ENCODE measurements at regions not wholly inside any gene's neighbourhood (a gene's known extent, or its start where the extent isn't known, plus 50 kb on each side); places are given as distances from the start of the nearest gene placed in this dataset.

DNA sequence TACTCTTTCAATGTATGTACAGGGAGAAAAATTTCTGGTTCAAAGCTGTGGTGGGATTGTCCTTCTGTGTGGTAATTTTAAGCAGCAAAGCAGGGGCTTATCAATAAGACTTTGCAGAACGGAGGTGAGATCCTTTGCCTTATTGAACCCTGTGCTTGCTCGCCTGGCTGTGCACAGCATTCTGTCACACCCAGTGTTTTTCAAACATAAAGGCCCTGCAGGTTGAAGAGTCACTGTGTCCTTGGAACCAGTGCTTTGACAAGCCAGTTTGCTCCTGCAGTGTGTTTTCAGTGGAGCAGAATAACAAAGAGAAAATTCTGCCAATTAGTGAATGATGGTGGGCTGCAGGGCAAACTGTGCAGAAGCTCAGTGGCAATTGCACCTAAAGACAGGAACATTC, 236.7 kb upstream of the PCSK5 start (continued):
- TF ChIP-seq TOX (CRISPR knock-in tag; IDR thresholded peaks at IDR 0.05; ENCODE audit: borderline replicate concordance): no peak

DNA sequence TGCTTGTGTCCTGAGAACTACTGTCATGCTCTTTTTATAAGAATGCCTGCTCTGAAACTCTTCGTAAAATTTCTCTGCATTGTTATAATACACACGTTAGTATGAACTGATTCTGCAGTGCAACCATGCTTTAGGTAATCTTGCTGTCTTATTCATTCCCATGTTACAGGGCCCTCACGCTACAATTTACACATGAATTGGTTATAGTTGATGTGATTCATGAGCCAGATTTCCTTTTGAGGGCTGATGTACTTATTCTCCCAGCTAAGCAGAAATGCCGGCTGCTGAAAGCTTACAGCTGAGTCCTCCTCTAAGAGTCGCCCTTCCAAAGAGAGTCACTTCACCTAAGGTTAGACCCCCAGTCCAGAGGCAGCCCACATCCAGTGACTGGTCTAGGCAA, 233.5 kb upstream of the PCSK5 start:
- no peak for TF ChIP-seq ZNF8 (CRISPR knock-in tag; IDR thresholded peaks at IDR 0.05)
- no peak for TF ChIP-seq GLIS3 (CRISPR knock-in tag; IDR thresholded peaks at IDR 0.05)
- no peak for TF ChIP-seq ESRRG (CRISPR knock-in tag; IDR thresholded peaks at IDR 0.05)
- TF ChIP-seq TOX (CRISPR knock-in tag; IDR thresholded peaks at IDR 0.05; ENCODE audit: borderline replicate concordance): no peak
- no peak for ATAC-seq

DNA sequence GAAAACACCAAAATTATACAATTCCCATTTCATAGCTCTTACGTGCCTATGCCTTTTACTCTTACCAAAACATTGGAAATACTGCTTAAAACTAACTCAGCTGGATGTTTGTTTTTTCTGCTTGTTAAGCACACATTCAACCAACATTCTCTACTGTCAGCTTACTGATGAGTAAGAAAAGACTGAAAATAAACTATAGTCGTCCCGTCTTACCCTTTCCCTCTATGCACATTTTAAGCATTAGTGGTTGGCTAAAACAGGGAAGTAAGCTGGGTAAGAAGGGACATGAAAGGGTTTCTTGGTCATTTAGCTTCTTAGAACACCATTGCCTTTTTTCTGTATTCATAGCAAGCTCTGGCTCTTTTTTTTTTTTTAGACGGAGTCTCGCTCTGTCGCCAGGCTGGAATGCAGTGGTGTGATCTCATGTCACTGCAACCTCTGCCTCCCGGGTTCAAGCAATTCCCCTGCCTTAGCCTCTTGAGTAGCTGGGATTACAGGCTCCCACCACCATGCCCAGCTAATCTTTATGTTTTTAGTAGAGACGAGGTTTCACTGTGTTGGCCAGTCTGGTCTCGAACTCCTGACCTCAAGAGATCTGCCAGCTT, 232.1 kb upstream of the PCSK5 start:
- TF ChIP-seq PPARA (CRISPR knock-in tag; IDR thresholded peaks at IDR 0.05; ENCODE audit: borderline replicate concordance) (no peak), ARNTL (CRISPR knock-in tag; IDR thresholded peaks at IDR 0.05; ENCODE audit: borderline replicate concordance, low read depth) (no peak), ZFP30 (CRISPR knock-in tag; IDR thresholded peaks at IDR 0.05) (no peak), CSRNP3 (CRISPR knock-in tag; IDR thresholded peaks at IDR 0.05) (no peak), TSHZ2 (CRISPR knock-in tag; IDR thresholded peaks at IDR 0.05) (no peak), ZC3H10 (CRISPR knock-in tag; IDR thresholded peaks at IDR 0.05) (no peak), TOX (CRISPR knock-in tag; IDR thresholded peaks at IDR 0.05; ENCODE audit: borderline replicate concordance) (no peak), POU6F1 (CRISPR knock-in tag; IDR thresholded peaks at IDR 0.05; ENCODE audit: borderline replicate concordance, low read depth) (no peak), GLIS3 (CRISPR knock-in tag; IDR thresholded peaks at IDR 0.05) (no peak), TCF4 (CRISPR knock-in tag; IDR thresholded peaks at IDR 0.05; ENCODE audit: borderline replicate concordance) (no peak), ESRRG (CRISPR knock-in tag; IDR thresholded peaks at IDR 0.05) (no peak), BACH2 (CRISPR knock-in tag; IDR thresholded peaks at IDR 0.05; ENCODE audit: borderline replicate concordance) (no peak), ZNF70 (CRISPR knock-in tag; IDR thresholded peaks at IDR 0.05) (no peak), OSR1 (CRISPR knock-in tag; IDR thresholded peaks at IDR 0.05) (no peak), ISL1 (CRISPR knock-in tag; IDR thresholded peaks at IDR 0.05) (no peak), RARB (CRISPR knock-in tag; IDR thresholded peaks at IDR 0.05) (no peak), CREB5 (CRISPR knock-in tag; IDR thresholded peaks at IDR 0.05; ENCODE audit: low read depth) (no peak), ZNF8 (CRISPR knock-in tag; IDR thresholded peaks at IDR 0.05) (no peak), SNAI2 (CRISPR knock-in tag; IDR thresholded peaks at IDR 0.05) (no peak)
- TF ChIP-seq, protein P1, sequence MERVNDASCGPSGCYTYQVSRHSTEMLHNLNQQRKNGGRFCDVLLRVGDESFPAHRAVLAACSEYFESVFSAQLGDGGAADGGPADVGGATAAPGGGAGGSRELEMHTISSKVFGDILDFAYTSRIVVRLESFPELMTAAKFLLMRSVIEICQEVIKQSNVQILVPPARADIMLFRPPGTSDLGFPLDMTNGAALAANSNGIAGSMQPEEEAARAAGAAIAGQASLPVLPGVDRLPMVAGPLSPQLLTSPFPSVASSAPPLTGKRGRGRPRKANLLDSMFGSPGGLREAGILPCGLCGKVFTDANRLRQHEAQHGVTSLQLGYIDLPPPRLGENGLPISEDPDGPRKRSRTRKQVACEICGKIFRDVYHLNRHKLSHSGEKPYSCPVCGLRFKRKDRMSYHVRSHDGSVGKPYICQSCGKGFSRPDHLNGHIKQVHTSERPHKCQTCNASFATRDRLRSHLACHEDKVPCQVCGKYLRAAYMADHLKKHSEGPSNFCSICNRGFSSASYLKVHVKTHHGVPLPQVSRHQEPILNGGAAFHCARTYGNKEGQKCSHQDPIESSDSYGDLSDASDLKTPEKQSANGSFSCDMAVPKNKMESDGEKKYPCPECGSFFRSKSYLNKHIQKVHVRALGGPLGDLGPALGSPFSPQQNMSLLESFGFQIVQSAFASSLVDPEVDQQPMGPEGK (CRISPR knock-in tag; IDR thresholded peaks at IDR 0.05; ENCODE audit: borderline replicate concordance): no peak
- no peak for ATAC-seq

Data from SK-N-SH treated with all-trans-retinoic acid at 6 μM for 48 hours (cell line).